ENCODE measurements at regions not wholly inside any gene's neighbourhood (a gene's known extent, or its start where the extent isn't known, plus 50 kb on each side); places are given as distances from the start of the nearest gene placed in this dataset.
"Not testable (repeated sequence)": the region's sequence is repeated elsewhere in the genome, so short reads cannot be mapped to it uniquely, and the experiment has no call there.

GRCh38 chr7:149701495-149702240 lies 71.7 kb downstream of the ZNF467 start:
- FAIRE-seq: no peak
- DNase-seq (ENCODE audit: insufficient read length, low spot score): no peak
- TF ChIP-seq TAF1 (IDR thresholded peaks at IDR 0.05; ENCODE audit: low read depth, low read length): no peak

GRCh38 chr7:149697767-149698166 lies 75.6 kb downstream of the ZNF467 start:
- FAIRE-seq; DNase-seq (ENCODE audit: insufficient read length, low spot score): not testable (repeated sequence)

GRCh38 chr7:149696280-149696679 lies 77.1 kb downstream of the ZNF467 start:
- TF ChIP-seq POLR2AphosphoS5 (IDR thresholded peaks at IDR 0.05; ENCODE audit: low read depth, low read length): no peak
- no peak for TF ChIP-seq POU2F2 (IDR thresholded peaks at IDR 0.05; ENCODE audit: low read depth, low read length)
- no peak for TF ChIP-seq TAF1 (IDR thresholded peaks at IDR 0.05; ENCODE audit: low read depth, low read length)
- no peak for TF ChIP-seq POLR2A (IDR thresholded peaks at IDR 0.05; ENCODE audit: low read depth, low read length)
- no peak for TF ChIP-seq PAX5 (IDR thresholded peaks at IDR 0.05; ENCODE audit: insufficient read depth, low read length, severe bottlenecking)
- TF ChIP-seq SPI1 (IDR thresholded peaks at IDR 0.05; ENCODE audit: low read depth, low read length): no peak
- DNase-seq (ENCODE audit: insufficient read length, low spot score) (no peak), FAIRE-seq (no peak)

GRCh38 chr7:149692557-149692982 lies 80.8 kb downstream of the ZNF467 start:
- DNase-seq (ENCODE audit: insufficient read length, low spot score): no peak
- no peak for FAIRE-seq

GRCh38 chr7:149692056-149692455 lies 81.3 kb downstream of the ZNF467 start:
- DNase-seq (ENCODE audit: insufficient read length, low spot score): no peak
- FAIRE-seq: no peak
- TF ChIP-seq SPI1 (IDR thresholded peaks at IDR 0.05; ENCODE audit: low read depth, low read length): no peak
- TF ChIP-seq POLR2A (IDR thresholded peaks at IDR 0.05; ENCODE audit: low read depth, low read length): no peak
- TF ChIP-seq POU2F2 (IDR thresholded peaks at IDR 0.05; ENCODE audit: low read depth, low read length): no peak
- TF ChIP-seq TAF1 (IDR thresholded peaks at IDR 0.05; ENCODE audit: low read depth, low read length): no peak
- TF ChIP-seq PAX5 (IDR thresholded peaks at IDR 0.05; ENCODE audit: insufficient read depth, low read length, severe bottlenecking): no peak
- no peak for TF ChIP-seq POLR2AphosphoS5 (IDR thresholded peaks at IDR 0.05; ENCODE audit: low read depth, low read length)

More at GRCh38 chr7:149692557-149692982, 80.8 kb downstream of the ZNF467 start:
- TF ChIP-seq POLR2A (IDR thresholded peaks at IDR 0.05; ENCODE audit: low read depth, low read length) (no peak), PAX5 (IDR thresholded peaks at IDR 0.05; ENCODE audit: insufficient read depth, low read length, severe bottlenecking) (no peak), TAF1 (IDR thresholded peaks at IDR 0.05; ENCODE audit: low read depth, low read length) (no peak), POU2F2 (IDR thresholded peaks at IDR 0.05; ENCODE audit: low read depth, low read length) (no peak), SPI1 (IDR thresholded peaks at IDR 0.05; ENCODE audit: low read depth, low read length) (no peak), POLR2AphosphoS5 (IDR thresholded peaks at IDR 0.05; ENCODE audit: low read depth, low read length) (no peak)

- DNase-seq (ENCODE audit: insufficient read length, low spot score) (no peak), FAIRE-seq (no peak)
Observed at GRCh38 chr7:149690688-149691446, 82.5 kb downstream of the ZNF467 start.

GRCh38 chr7:149689291-149689721 lies 84.1 kb downstream of the ZNF467 start:
- no peak for TF ChIP-seq POLR2A (IDR thresholded peaks at IDR 0.05; ENCODE audit: low read depth, low read length)
- FAIRE-seq (no peak), DNase-seq (ENCODE audit: insufficient read length, low spot score) (no peak)

More at GRCh38 chr7:149690688-149691446, 82.5 kb downstream of the ZNF467 start:
- no peak for TF ChIP-seq POLR2AphosphoS5 (IDR thresholded peaks at IDR 0.05; ENCODE audit: low read depth, low read length)
- TF ChIP-seq SPI1 (IDR thresholded peaks at IDR 0.05; ENCODE audit: low read depth, low read length): no peak

GRCh38 chr7:149688836-149689235 lies 84.6 kb downstream of the ZNF467 start:
- DNase-seq (ENCODE audit: insufficient read length, low spot score): no peak
- no peak for FAIRE-seq
- no peak for TF ChIP-seq POLR2A (IDR thresholded peaks at IDR 0.05; ENCODE audit: low read depth, low read length)
- no peak for TF ChIP-seq TAF1 (IDR thresholded peaks at IDR 0.05; ENCODE audit: low read depth, low read length)
- no peak for TF ChIP-seq SPI1 (IDR thresholded peaks at IDR 0.05; ENCODE audit: low read depth, low read length)

GRCh38 chr7:149687820-149688219 lies 85.6 kb downstream of the ZNF467 start:
- FAIRE-seq; DNase-seq (ENCODE audit: insufficient read length, low spot score): not testable (repeated sequence)

GRCh38 chr7:149686449-149686848 lies 86.9 kb downstream of the ZNF467 start:
- TF ChIP-seq POU2F2 (IDR thresholded peaks at IDR 0.05; ENCODE audit: low read depth, low read length) (no peak), TAF1 (IDR thresholded peaks at IDR 0.05; ENCODE audit: low read depth, low read length) (no peak), POLR2A (IDR thresholded peaks at IDR 0.05; ENCODE audit: low read depth, low read length) (no peak), POLR2AphosphoS5 (IDR thresholded peaks at IDR 0.05; ENCODE audit: low read depth, low read length) (no peak), SPI1 (IDR thresholded peaks at IDR 0.05; ENCODE audit: low read depth, low read length) (no peak), PAX5 (IDR thresholded peaks at IDR 0.05; ENCODE audit: insufficient read depth, low read length, severe bottlenecking) (no peak)
- FAIRE-seq (no peak), DNase-seq (ENCODE audit: insufficient read length, low spot score) (no peak)

- DNase-seq (ENCODE audit: insufficient read length, low spot score) (no peak), FAIRE-seq (no peak)
- TF ChIP-seq TAF1 (IDR thresholded peaks at IDR 0.05; ENCODE audit: low read depth, low read length): no peak
- TF ChIP-seq SPI1 (IDR thresholded peaks at IDR 0.05; ENCODE audit: low read depth, low read length): no peak
- no peak for TF ChIP-seq POLR2A (IDR thresholded peaks at IDR 0.05; ENCODE audit: low read depth, low read length)
- no peak for TF ChIP-seq POU2F2 (IDR thresholded peaks at IDR 0.05; ENCODE audit: low read depth, low read length)
- no peak for TF ChIP-seq POLR2AphosphoS5 (IDR thresholded peaks at IDR 0.05; ENCODE audit: low read depth, low read length)
- no peak for TF ChIP-seq PAX5 (IDR thresholded peaks at IDR 0.05; ENCODE audit: insufficient read depth, low read length, severe bottlenecking)
Observed at GRCh38 chr7:149686011-149686410, 87.4 kb downstream of the ZNF467 start.

Data from GM12891 (cell line).